Neural progenitor cell (in vitro differentiated cells): ENCODE measurements at regions not wholly inside any gene's neighbourhood (a gene's known extent, or its start where the extent isn't known, plus 50 kb on each side); places are given as distances from the start of the nearest gene placed in this dataset.

ENCODE experiments used
- DNase-seq: peaks from one replicate; pipeline ENCODE4 v3.0.0-alpha.2; 2016; ENCODE audit warnings: low spot score
- H2AFZ ChIP-seq: fragments of 200-600 bp; sonication (generic); replicated peaks from 2 replicates; pipeline ENCODE4 v1.6.1; 2016; ENCODE audit warnings: antibody characterized with exemption
- H3F3A ChIP-seq: fragments of 200-600 bp; sonication (generic); 2 replicates; pipeline ENCODE4 v1.6.1; 2016; ENCODE audit warnings: antibody characterized with exemption, low read depth
- H3K27ac ChIP-seq: fragments of 200-600 bp; sonication (generic); 2 replicates; pipeline ENCODE4 v1.5.1; 2016; ENCODE audit warnings: mild to moderate bottlenecking
- H3K27me3 ChIP-seq: fragments of 200-600 bp; sonication (generic); 2 replicates; pipeline ENCODE4 v1.6.1; 2016; ENCODE audit warnings: mild to moderate bottlenecking, moderate library complexity
- H3K36me3 ChIP-seq: fragments of 200-600 bp; sonication (generic); 2 replicates; pipeline ENCODE4 v1.5.1; 2016
- H3K4me1 ChIP-seq: fragments of 200-600 bp; sonication (generic); 2 replicates; pipeline ENCODE4 v1.6.1; 2016; ENCODE audit warnings: mixed run types
- H3K4me2 ChIP-seq: fragments of 200-600 bp; sonication (generic); 2 replicates; pipeline ENCODE4 v1.6.1; 2016
- H3K4me3 ChIP-seq: fragments of 200-600 bp; sonication (generic); 2 replicates; pipeline ENCODE4 v1.5.1; 2016
- H3K79me2 ChIP-seq: fragments of 200-600 bp; sonication (generic); 2 replicates; pipeline ENCODE4 v1.6.1; 2016; ENCODE audit warnings: low read depth
- H3K9ac ChIP-seq: fragments of 200-600 bp; sonication (generic); 2 replicates; pipeline ENCODE4 v1.6.1; 2016
- H3K9me3 ChIP-seq: fragments of 200-600 bp; sonication (generic); 2 replicates; pipeline ENCODE4 v1.5.1; 2016; ENCODE audit warnings: low read depth
- H4K20me1 ChIP-seq: fragments of 200-600 bp; sonication (generic); 2 replicates; pipeline ENCODE4 v1.6.1; 2016; ENCODE audit warnings: low read depth
- H3K27ac Mint-ChIP-seq: 3 replicates; pipeline ENCODE4 v1.8.0; 2021; ENCODE audit warnings: mixed read lengths
- H3K27me3 Mint-ChIP-seq: 2 replicates; pipeline ENCODE4 v1.8.0; 2022; ENCODE audit warnings: low read depth, mild to moderate bottlenecking, inconsistent platforms, moderate library complexity, mixed read lengths; ENCODE audit not compliant: insufficient read depth
- H3K36me3 Mint-ChIP-seq: 3 replicates; pipeline ENCODE4 v1.8.0; 2021; ENCODE audit warnings: mixed read lengths
- H3K4me1 Mint-ChIP-seq: 3 replicates; pipeline ENCODE4 v1.8.0; 2021; ENCODE audit warnings: mixed read lengths
- H3K4me3 Mint-ChIP-seq: 3 replicates; pipeline ENCODE4 v1.8.0; 2021; ENCODE audit warnings: mild to moderate bottlenecking, moderate library complexity, mixed read lengths
- H3K9me3 Mint-ChIP-seq: 3 replicates; pipeline ENCODE4 v1.8.0; 2020; ENCODE audit warnings: mixed read lengths
- CTCF ChIP-seq: fragments of 200-600 bp; sonication (generic); IDR thresholded peaks from 2 replicates; pipeline ENCODE4 v1.5.1; 2017; ENCODE audit warnings: antibody characterized with exemption, mild to moderate bottlenecking
- EZH2 ChIP-seq: fragments of 200-600 bp; sonication (generic); IDR thresholded peaks from 2 replicates; pipeline ENCODE4 v1.6.1; 2017; ENCODE audit warnings: antibody characterized with exemption, mild to moderate bottlenecking, moderate library complexity
- EZH2phosphoT487 ChIP-seq: fragments of 200-600 bp; sonication (generic); IDR thresholded peaks from 2 replicates; pipeline ENCODE4 v1.6.1; 2017; ENCODE audit warnings: antibody characterized with exemption

DNA sequence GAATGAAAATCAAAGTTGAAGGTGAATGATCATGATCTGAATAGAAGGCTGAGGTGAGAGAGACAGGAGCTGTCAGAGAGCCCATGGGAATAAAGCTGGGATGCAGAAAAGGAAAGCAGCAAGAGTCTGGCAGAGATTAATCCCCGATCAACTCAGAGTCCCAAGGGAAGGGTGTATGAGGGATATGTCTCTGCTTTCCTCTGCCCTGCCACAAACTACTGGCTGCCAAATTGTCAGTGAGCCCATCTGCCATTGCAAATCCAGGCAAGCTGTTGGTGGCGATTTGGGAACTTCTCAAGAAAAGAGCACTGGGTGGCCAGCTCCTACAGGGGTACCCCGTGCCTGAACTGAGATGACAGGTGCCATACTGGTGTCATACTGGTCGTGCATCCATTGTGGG is 705.5 kb upstream of the MAN1A1 start:
- Histone ChIP-seq H4K20me1 (no peaks in the 10 kb centered on the region), H3K9me3 (no peaks in the 10 kb centered on the region), H3K27ac (no peak overlapping the region), H3K4me1 (no peaks in the 10 kb centered on the region), H3K9ac (no peak overlapping the region), H2AFZ (no peak overlapping the region), H3F3A (no peaks in the 10 kb centered on the region), H3K36me3 (no peaks in the 10 kb centered on the region), H3K4me2 (no peak overlapping the region), H3K79me2 (no peaks in the 10 kb centered on the region), H3K27me3 (no peaks in the 10 kb centered on the region), H3K4me3 (no peak overlapping the region)
- TF ChIP-seq CTCF (no peak), EZH2 (no peak), EZH2phosphoT487 (no peak)
- Mint-ChIP-seq H3K4me1 (no peaks in the 10 kb centered on the region), H3K27me3 (no peaks in the 10 kb centered on the region), H3K27ac (no peak overlapping the region), H3K4me3 (no peak overlapping the region), H3K36me3 (no peaks in the 10 kb centered on the region), H3K9me3 (peaks cover 11% of the 10 kb centered on the region)
- DNase-seq: no peak

DNA sequence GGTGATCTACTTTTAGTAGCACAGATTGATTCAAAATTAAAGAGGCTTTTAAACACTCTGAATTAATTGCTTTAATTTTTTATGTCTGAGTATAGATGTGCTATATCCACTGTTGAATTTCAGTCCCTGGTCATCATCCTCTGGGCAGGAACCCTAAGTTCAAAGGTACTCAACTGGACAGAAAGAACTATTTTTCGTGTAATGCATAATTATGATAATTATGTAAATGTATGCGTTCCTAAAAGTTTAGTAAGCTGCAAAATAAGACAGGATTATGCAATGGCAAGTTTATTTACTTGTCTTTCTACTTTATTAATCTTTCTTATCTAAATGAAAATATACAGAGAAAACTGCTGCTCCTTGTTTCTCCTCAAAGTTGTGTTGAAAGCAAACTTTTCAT is 690.1 kb upstream of the MAN1A1 start:
- no peaks in the 10 kb centered on the region for H4K20me1 ChIP-seq
- Mint-ChIP-seq H3K9me3 (no peaks in the 10 kb centered on the region), H3K4me1 (no peaks in the 10 kb centered on the region), H3K27me3 (peaks cover 3% of the 10 kb centered on the region), H3K4me3 (no peak overlapping the region), H3K27ac (no peak overlapping the region), H3K36me3 (no peaks in the 10 kb centered on the region)
- H3K9ac ChIP-seq: no peak overlapping the region
- H3F3A ChIP-seq: no peaks in the 10 kb centered on the region
- TF ChIP-seq CTCF (no peak), EZH2 (no peak), EZH2phosphoT487 (no peak)
- H3K79me2 ChIP-seq: no peaks in the 10 kb centered on the region
- no peaks in the 10 kb centered on the region for H3K4me1 ChIP-seq
- no peaks in the 10 kb centered on the region for H3K27me3 ChIP-seq
- H3K36me3 ChIP-seq: no peaks in the 10 kb centered on the region
- no peak overlapping the region for H3K4me2 ChIP-seq
- DNase-seq: no peak
- no peak overlapping the region for H3K27ac ChIP-seq
- H3K4me3 ChIP-seq: no peak overlapping the region
- H3K9me3 ChIP-seq: no peaks in the 10 kb centered on the region
- no peak overlapping the region for H2AFZ ChIP-seq

DNA sequence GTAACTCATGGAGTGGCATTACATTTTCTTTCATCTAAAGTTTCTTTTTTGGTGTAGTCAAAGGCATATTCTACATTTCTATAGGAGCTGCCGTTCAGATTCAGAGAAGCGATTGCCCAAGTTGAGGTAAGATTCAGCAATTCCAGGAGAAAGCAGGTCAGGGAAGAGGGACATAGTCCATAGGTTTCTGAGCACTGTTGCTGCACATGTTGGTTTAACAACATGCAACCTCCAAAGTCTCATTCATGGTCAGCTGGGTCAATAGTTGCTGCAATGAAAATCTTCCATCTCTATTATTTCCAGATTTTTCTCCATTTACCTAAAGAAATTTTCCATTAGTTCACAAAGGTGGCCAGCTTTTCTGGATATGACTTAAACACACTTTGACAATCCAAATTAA is 682.3 kb upstream of the MAN1A1 start:
- Histone ChIP-seq H3K27me3 (no peaks in the 10 kb centered on the region), H3K4me2 (no peak overlapping the region), H3K79me2 (no peaks in the 10 kb centered on the region), H3K9me3 (no peaks in the 10 kb centered on the region), H3K27ac (no peak overlapping the region), H3K9ac (no peak overlapping the region), H3F3A (no peaks in the 10 kb centered on the region), H2AFZ (no peak overlapping the region), H3K36me3 (no peaks in the 10 kb centered on the region), H3K4me3 (no peak overlapping the region), H4K20me1 (no peaks in the 10 kb centered on the region), H3K4me1 (no peaks in the 10 kb centered on the region)
- Mint-ChIP-seq H3K4me3 (no peak overlapping the region), H3K27ac (no peak overlapping the region), H3K27me3 (peaks cover 3% of the 10 kb centered on the region), H3K4me1 (no peaks in the 10 kb centered on the region), H3K9me3 (no peaks in the 10 kb centered on the region), H3K36me3 (no peaks in the 10 kb centered on the region)
- TF ChIP-seq CTCF (no peak), EZH2 (no peak), EZH2phosphoT487 (no peak)
- DNase-seq: no peak

GRCh38 chr6:120026791-120027190 is 677.2 kb upstream of the MAN1A1 start:
- Histone ChIP-seq H3F3A (no peaks in the 10 kb centered on the region), H3K27ac (no peak overlapping the region), H3K4me2 (no peak overlapping the region), H3K4me3 (no peak overlapping the region), H2AFZ (no peak overlapping the region), H3K36me3 (no peaks in the 10 kb centered on the region), H3K27me3 (no peaks in the 10 kb centered on the region), H3K9ac (no peak overlapping the region), H4K20me1 (no peaks in the 10 kb centered on the region), H3K79me2 (no peaks in the 10 kb centered on the region), H3K4me1 (no peaks in the 10 kb centered on the region), H3K9me3 (no peaks in the 10 kb centered on the region)
- TF ChIP-seq EZH2phosphoT487 (no peak), EZH2 (no peak), CTCF (no peak)
- H3K27ac Mint-ChIP-seq: no peak overlapping the region
- DNase-seq: no peak
- no peaks in the 10 kb centered on the region for H3K9me3 Mint-ChIP-seq
- H3K36me3 Mint-ChIP-seq: no peaks in the 10 kb centered on the region
- no peak overlapping the region for H3K4me3 Mint-ChIP-seq
- no peaks in the 10 kb centered on the region for H3K4me1 Mint-ChIP-seq
- H3K27me3 Mint-ChIP-seq: no peaks in the 10 kb centered on the region
